ENCODE measurements at regions not wholly inside any gene's neighbourhood (a gene's known extent, or its start where the extent isn't known, plus 50 kb on each side); places are given as distances from the start of the nearest gene placed in this dataset.

- Histone ChIP-seq H3K27me3 (no peaks in the 10 kb centered on the region), H3K36me3 (no peaks in the 10 kb centered on the region), H3K4me3 (no peak overlapping the region), H3K9me3 (no peaks in the 10 kb centered on the region), H3K4me1 (no peaks in the 10 kb centered on the region), H3K27ac (no peak overlapping the region)
- intact Hi-C loops (cut with DNase I; ENCODE audit: low total_unique reads) (no loop called here), in situ Hi-C loops (cut with MboI; ENCODE audit: low pct_ligation_motif_present in 1 of 4, low pct_unique_long_range_greater_than_20kb in 1 of 4, low sequenced_read_pairs in 3 of 4) (no loop called here)
- DNase-seq = no peak
- TF ChIP-seq POLR2AphosphoS5 (IDR thresholded peaks at IDR 0.05) = no peak
- no peak for TF ChIP-seq POLR2A (IDR thresholded peaks at IDR 0.05)
- no peak for TF ChIP-seq CTCF (IDR thresholded peaks at IDR 0.05)
- no peak for TF ChIP-seq EP300 (IDR thresholded peaks at IDR 0.05; ENCODE audit: low read depth)
- 75 to 81% methylated on average over 3 of the region's 3 CpGs for WGBS, 2 donors (ENCODE audit: low coverage in 1 of 2)
Measured at GRCh38 chr12:23127701-23128100, 502.7 kb downstream of the ETNK1 start.

- 78% methylated on average over 2 of the region's 2 CpGs; no CpG with 5 or more reads in 1 of the 2 donors for WGBS, 2 donors (ENCODE audit: low coverage in 1 of 2)
- H3K4me3 ChIP-seq = no peak overlapping the region
- no peaks in the 10 kb centered on the region for H3K9me3 ChIP-seq
- H3K36me3 ChIP-seq = no peaks in the 10 kb centered on the region
- no peak for TF ChIP-seq CTCF (IDR thresholded peaks at IDR 0.05)
- no peak for TF ChIP-seq POLR2A (IDR thresholded peaks at IDR 0.05)
- no peak for TF ChIP-seq EP300 (IDR thresholded peaks at IDR 0.05; ENCODE audit: low read depth)
- no peak for TF ChIP-seq POLR2AphosphoS5 (IDR thresholded peaks at IDR 0.05)
- no peak for DNase-seq
- no peaks in the 10 kb centered on the region for H3K27me3 ChIP-seq
- no peak overlapping the region for H3K27ac ChIP-seq
- no peaks in the 10 kb centered on the region for H3K4me1 ChIP-seq
- intact Hi-C loops (cut with DNase I; ENCODE audit: low total_unique reads) = no loop called here
- in situ Hi-C loops (cut with MboI; ENCODE audit: low pct_ligation_motif_present in 1 of 4, low pct_unique_long_range_greater_than_20kb in 1 of 4, low sequenced_read_pairs in 3 of 4) = no loop called here
Measured at GRCh38 chr12:23128462-23128861, 503.5 kb downstream of the ETNK1 start.

GRCh38 chr12:23132357-23132756 is 507.4 kb downstream of the ETNK1 start:
- in situ Hi-C loops (cut with MboI; ENCODE audit: low pct_ligation_motif_present in 1 of 4, low pct_unique_long_range_greater_than_20kb in 1 of 4, low sequenced_read_pairs in 3 of 4) = no loop called here
- WGBS, 2 donors (ENCODE audit: low coverage in 1 of 2) = 94 to 100% methylated on average over 1 of the region's 1 CpG
- TF ChIP-seq CTCF (IDR thresholded peaks at IDR 0.05) (no peak), POLR2AphosphoS5 (IDR thresholded peaks at IDR 0.05) (no peak), EP300 (IDR thresholded peaks at IDR 0.05; ENCODE audit: low read depth) (no peak), POLR2A (IDR thresholded peaks at IDR 0.05) (no peak)

GRCh38 chr12:23133471-23133870 is 508.5 kb downstream of the ETNK1 start:
- Histone ChIP-seq H3K36me3 (no peaks in the 10 kb centered on the region), H3K27ac (no peak overlapping the region), H3K27me3 (no peaks in the 10 kb centered on the region), H3K9me3 (no peaks in the 10 kb centered on the region), H3K4me1 (no peaks in the 10 kb centered on the region), H3K4me3 (no peak overlapping the region)
- in situ Hi-C loops (cut with MboI; ENCODE audit: low pct_ligation_motif_present in 1 of 4, low pct_unique_long_range_greater_than_20kb in 1 of 4, low sequenced_read_pairs in 3 of 4) (no loop called here), intact Hi-C loops (cut with DNase I; ENCODE audit: low total_unique reads) (no loop called here)
- TF ChIP-seq EP300 (IDR thresholded peaks at IDR 0.05; ENCODE audit: low read depth) (no peak), POLR2A (IDR thresholded peaks at IDR 0.05) (no peak), POLR2AphosphoS5 (IDR thresholded peaks at IDR 0.05) (no peak), CTCF (IDR thresholded peaks at IDR 0.05) (no peak)
- 84% methylated on average over 1 of the region's 1 CpG; no CpG with 5 or more reads in 1 of the 2 donors for WGBS, 2 donors (ENCODE audit: low coverage in 1 of 2)
- DNase-seq = no peak

More at GRCh38 chr12:23132357-23132756, 507.4 kb downstream of the ETNK1 start:
- Histone ChIP-seq H3K9me3 (no peaks in the 10 kb centered on the region), H3K4me1 (no peaks in the 10 kb centered on the region), H3K4me3 (no peak overlapping the region), H3K27ac (no peak overlapping the region), H3K36me3 (no peaks in the 10 kb centered on the region), H3K27me3 (no peaks in the 10 kb centered on the region)
- DNase-seq = no peak
- intact Hi-C loops (cut with DNase I; ENCODE audit: low total_unique reads) = no loop called here
